Eye (tissue), 1 donor: ENCODE measurements at regions not wholly inside any gene's neighbourhood (a gene's known extent, or its start where the extent isn't known, plus 50 kb on each side); places are given as distances from the start of the nearest gene placed in this dataset.

ENCODE experiments used
- DNase-seq: peaks from one replicate; pipeline ENCODE4 v3.0.0-alpha.2; 2015

- no peak for DNase-seq
These were observed 368.1 kb upstream of the SEMA6D start for GRCh38 chr15:47349179-47349578.

GRCh38 chr15:47351501-47351900 lies 365.8 kb upstream of the SEMA6D start:
- DNase-seq, result no peak

GRCh38 chr15:47352217-47352616 lies 365.1 kb upstream of the SEMA6D start:
- no peak for DNase-seq

GRCh38 chr15:47355759-47356158 lies 361.5 kb upstream of the SEMA6D start:
- DNase-seq, result no peak

GRCh38 chr15:47356297-47356696 lies 361.0 kb upstream of the SEMA6D start:
- no peak for DNase-seq

- no peak for DNase-seq
These were observed 358.4 kb upstream of the SEMA6D start for GRCh38 chr15:47358876-47359275.

- no peak for DNase-seq
These were observed 357.0 kb upstream of the SEMA6D start for GRCh38 chr15:47360305-47360704.

- no peak for DNase-seq
These were observed 355.0 kb upstream of the SEMA6D start for GRCh38 chr15:47362118-47362905.

GRCh38 chr15:47363653-47364052 lies 353.7 kb upstream of the SEMA6D start:
- no peak for DNase-seq

GRCh38 chr15:47364230-47365141 lies 352.8 kb upstream of the SEMA6D start:
- peak; percentile 66 for DNase-seq

GRCh38 chr15:47366884-47367283 lies 350.4 kb upstream of the SEMA6D start:
- no peak for DNase-seq

GRCh38 chr15:47367726-47368390 lies 349.4 kb upstream of the SEMA6D start:
- DNase-seq, result no peak

- no peak for DNase-seq
These were observed 345.4 kb upstream of the SEMA6D start for GRCh38 chr15:47371939-47372338.

GRCh38 chr15:47374222-47374621 lies 343.1 kb upstream of the SEMA6D start:
- DNase-seq, result no peak

- no peak for DNase-seq
These were observed 341.1 kb upstream of the SEMA6D start for GRCh38 chr15:47376190-47376589.

- DNase-seq, result no peak
These were observed 339.8 kb upstream of the SEMA6D start for GRCh38 chr15:47377465-47377864.

- DNase-seq, result no peak
These were observed 338.8 kb upstream of the SEMA6D start for GRCh38 chr15:47378527-47378926.

- DNase-seq, result no peak
These were observed 334.2 kb upstream of the SEMA6D start for GRCh38 chr15:47383102-47383501.

GRCh38 chr15:47383801-47384200 lies 333.5 kb upstream of the SEMA6D start:
- DNase-seq, result peak; percentile 42

GRCh38 chr15:47384341-47384740 lies 333.0 kb upstream of the SEMA6D start:
- DNase-seq, result peak; percentile 82

GRCh38 chr15:47384776-47385175 lies 332.5 kb upstream of the SEMA6D start:
- no peak for DNase-seq

- DNase-seq, result no peak
These were observed 330.8 kb upstream of the SEMA6D start for GRCh38 chr15:47386459-47386858.

GRCh38 chr15:47388299-47388698 lies 329.0 kb upstream of the SEMA6D start:
- DNase-seq, result no peak
